ENCODE measurements at regions not wholly inside any gene's neighbourhood (a gene's known extent, or its start where the extent isn't known, plus 50 kb on each side); places are given as distances from the start of the nearest gene placed in this dataset.

DNA sequence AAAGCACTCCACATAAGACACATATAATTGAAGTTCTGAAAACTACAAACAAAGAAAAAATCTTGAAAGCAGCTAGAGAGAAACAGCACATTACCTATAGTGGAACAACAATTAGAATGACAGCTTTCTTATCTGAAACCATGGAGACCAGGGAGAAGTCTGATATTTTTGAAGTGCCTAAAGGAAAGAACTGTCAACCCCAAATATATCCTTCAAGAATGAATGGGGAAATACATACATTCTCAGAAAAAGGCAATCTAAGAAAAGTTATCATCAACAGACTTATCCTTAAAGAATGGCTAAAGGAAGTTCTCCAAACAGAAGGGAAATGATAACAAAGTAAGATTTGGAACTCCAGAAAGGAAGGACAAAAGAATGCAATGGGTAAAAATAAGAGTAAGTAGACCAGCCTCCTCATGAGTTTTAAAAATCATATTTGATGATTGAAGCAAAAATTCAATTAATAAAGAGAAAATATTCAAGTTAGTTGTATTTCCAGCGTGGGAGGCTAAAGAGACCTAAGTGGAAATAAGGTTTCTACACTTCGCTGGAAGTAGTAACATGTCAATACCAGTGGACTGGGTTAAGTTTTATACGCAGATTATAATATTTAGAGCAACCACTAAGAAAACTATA is 170.8 kb upstream of the SAMSN1 start:
- no peak for DNase-seq

DNA sequence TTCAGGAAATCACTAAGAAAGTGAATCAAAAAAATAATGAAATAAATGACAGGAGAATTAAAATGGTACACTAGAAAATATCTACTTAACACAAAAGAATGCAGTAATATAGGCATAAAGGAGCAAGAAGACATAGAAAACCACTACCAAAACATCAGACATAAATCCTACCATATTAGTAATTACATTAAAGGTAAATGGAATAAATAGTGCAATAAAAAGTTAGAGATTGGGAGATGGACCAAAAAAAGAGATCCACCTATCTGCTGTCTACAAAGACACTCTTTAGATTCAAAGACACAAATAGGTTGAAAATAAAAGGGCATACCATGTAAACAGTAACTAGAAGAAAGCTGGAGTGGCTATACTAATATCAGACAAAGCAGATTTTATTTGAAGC is 167.0 kb upstream of the SAMSN1 start:
- DNase-seq = no peak

DNA sequence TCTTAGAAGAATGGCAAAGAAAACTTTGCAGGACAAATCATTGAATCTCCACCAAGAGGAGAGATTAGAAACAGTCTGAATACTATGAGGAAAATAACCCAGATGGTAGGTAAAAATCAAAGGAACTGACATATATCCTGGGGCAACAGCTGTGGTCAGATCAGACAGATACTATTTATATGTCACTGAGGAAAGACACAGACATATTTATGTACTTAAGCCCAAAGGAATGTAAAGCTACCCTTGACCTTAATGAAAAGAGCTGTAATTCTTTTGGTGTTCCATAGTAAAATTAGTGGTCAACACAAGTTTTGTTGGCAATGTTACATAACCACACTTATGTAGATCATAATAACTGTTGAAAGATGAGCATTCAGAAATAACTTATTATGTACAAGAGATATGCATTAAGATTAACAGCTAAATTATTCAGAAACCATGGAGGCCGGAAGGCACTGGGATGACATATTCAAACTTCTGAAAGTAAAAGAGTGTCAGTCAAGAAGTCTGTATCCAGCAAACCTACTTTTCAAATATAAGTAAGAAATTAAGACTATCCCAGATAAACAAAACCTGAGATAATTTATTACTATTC is 166.1 kb upstream of the SAMSN1 start:
- DNase-seq = no peak

DNA sequence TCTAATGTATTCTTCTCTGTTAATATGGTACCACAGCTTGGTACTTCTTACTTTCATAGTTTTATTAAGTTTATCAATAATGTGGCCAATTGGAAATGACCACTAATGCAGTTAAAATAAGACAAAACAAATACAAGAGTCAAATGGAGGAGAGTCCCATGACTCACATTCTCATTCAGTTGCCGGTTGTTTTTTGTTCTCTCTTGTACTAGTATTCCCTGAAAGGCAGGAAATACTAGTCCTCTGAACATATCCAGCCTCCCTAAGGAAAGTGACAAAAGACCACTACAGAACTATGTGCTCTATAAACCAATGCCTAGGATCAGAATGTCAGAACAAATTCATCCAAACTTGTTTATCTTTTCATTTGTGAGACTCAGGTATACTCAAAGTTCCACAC is 165.2 kb upstream of the SAMSN1 start:
- no peak for DNase-seq

- DNase-seq = no peak
Observed at GRCh38 chr21:14707511-14708020, 161.5 kb upstream of the SAMSN1 start.

DNA sequence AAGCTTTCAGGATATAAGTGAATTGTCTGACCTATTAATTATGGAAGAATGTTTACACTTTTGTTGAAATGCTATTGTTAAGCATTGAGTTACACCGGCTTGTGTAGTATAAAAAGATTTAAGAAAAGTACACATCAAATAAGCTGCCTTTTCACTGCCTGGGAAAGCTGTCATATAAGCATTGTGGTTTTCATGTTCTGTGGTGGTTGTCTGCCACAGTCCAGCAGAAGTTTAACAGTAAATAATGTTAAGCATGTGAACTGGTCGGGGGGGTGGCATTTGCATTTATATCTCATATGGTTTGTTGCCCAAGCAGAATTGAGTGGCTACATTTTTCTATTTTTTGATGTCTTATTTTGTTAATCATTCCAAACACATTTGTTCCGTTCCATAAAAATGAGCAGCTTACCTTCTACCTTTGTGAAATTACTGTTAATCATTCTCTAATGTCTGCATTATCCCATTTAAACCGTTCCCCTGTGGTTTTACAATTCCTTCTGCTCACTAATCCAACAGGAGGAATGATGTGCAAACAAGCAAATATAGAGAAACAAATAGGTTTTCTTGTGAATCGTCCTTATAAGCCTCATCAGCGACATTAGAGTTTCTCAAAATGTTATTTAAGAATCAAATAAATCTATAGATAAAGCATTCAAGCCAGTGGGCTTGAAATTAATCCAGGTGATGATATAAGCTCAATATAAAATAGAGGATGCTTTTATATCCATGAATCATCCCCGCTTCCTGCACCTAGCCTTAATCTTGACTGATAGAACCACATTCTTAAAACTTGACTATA is 160.8 kb upstream of the SAMSN1 start:
- DNase-seq = no peak

GRCh38 chr21:14699433-14700407 is 153.6 kb upstream of the SAMSN1 start:
- DNase-seq = no peak

GRCh38 chr21:14697769-14698168 is 151.7 kb upstream of the SAMSN1 start:
- DNase-seq = no peak

DNA sequence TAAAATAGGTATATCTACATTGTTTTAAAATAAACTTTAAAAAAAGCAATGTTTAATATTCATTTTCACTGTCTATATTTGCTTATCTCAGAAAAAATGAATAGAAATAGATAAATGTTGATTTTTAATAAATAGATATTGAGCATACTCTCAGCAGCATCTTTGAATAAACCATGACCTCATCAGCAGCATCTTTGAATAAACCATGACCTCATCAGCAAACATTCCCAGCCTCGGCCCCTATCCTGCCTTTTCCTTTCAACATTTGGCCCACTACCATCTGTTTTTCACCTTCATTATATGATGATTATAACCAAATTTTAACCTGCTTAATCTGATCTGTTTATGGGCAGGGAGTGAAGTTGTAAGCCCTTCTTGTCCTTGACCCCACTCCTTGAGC is 148.7 kb upstream of the SAMSN1 start:
- DNase-seq = no peak

DNA sequence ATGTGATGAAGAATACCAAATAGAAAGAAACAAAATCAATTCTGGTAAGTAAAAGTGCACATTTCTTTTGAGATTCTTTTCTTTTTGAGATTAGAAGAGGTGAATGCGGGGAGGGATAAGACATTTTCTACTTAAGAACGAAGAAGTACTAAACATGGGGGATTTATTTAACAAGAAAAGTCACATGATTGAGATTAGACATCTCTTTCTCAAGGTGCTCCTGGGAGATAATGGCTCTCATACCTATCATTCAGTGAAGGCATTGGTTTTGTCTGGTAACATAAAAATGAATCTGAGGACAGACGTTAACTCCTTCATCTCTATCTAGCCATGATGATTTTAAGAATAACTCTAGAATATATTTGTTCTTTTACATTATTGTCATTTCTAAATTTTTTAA is 147.9 kb upstream of the SAMSN1 start:
- no peak for DNase-seq

DNA sequence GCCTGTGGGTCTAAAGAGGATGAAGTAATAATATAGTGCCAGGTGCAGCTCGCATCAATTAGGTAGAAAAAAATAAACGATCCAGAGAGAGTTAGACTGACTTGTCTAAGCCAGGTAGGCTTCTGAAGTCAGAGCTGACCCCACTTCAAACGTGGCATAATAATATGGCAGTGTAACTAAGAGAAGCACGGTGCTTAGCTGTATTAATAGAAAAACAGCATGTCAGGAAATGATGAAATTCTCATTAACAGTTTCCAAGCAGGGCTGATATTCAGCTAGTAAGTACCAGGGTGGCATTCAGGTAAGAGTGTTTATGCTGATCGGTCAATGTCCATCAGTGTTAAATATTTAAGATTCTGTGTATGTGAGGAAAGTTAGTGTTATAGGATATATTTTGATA is 145.8 kb upstream of the SAMSN1 start:
- DNase-seq = no peak

DNA sequence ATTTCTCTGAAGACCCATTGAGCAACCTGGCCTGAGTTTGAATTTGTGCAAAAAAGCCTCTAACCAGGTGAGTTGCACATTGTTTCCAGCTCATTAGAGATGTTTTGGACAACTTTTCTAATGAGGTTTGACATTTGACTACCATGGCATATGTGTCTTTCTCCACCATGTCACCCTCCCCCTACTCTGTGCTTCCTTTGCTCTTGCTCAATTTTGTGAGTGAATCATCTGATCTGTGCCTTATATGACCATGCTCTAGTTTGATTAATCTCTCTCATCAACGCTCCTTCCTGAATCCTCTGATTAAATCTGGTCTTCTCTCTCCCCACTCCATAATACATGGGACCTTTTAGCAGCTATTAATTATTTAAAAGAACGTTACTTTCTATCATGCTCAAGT is 144.8 kb upstream of the SAMSN1 start:
- DNase-seq = no peak

DNA sequence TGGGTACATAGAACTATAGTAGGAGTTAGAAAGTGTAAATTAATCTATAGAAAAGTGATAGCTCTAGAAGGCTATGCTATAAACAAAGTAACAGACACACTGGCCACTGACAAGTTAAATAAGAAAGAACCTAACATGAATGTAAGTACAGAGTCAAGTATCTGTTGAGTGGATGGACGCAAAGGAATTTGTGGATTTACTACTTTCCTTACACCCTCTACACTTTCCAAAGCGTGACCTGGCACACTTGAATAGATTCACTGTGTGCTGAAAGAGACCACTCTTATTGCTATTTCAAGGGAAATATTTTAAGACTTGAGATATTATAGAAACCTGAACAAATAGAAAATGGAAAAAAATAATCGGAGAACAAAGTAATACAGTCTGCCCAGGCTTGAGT is 142.8 kb upstream of the SAMSN1 start:
- DNase-seq = no peak

- no peak for DNase-seq
Observed at GRCh38 chr21:14688412-14688811, 142.3 kb upstream of the SAMSN1 start.

- DNase-seq = no peak
Observed at GRCh38 chr21:14687268-14687625, 141.1 kb upstream of the SAMSN1 start.

GRCh38 chr21:14686466-14687267 is 140.6 kb upstream of the SAMSN1 start:
- no peak for DNase-seq

- DNase-seq = no peak
Observed at GRCh38 chr21:14685568-14685967, 139.5 kb upstream of the SAMSN1 start.

DNA sequence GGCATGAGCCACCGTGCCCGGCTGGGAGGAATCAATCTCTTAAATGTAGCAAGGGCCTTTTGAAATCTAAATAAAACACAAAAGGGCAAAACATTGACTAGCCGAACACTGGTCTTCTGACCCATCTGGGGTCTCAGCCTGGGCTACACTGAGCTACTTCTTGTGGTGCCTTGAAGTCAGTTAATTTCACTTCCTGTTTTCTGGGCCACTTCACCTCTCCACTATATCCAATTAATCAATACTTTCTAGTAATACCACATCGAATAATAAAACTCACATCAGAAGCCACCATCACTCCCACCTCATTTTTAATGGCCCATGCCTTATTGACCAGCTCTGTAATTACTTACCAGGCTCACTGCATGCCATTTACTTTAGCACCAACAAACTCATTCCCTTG is 138.0 kb upstream of the SAMSN1 start:
- no peak for DNase-seq

DNA sequence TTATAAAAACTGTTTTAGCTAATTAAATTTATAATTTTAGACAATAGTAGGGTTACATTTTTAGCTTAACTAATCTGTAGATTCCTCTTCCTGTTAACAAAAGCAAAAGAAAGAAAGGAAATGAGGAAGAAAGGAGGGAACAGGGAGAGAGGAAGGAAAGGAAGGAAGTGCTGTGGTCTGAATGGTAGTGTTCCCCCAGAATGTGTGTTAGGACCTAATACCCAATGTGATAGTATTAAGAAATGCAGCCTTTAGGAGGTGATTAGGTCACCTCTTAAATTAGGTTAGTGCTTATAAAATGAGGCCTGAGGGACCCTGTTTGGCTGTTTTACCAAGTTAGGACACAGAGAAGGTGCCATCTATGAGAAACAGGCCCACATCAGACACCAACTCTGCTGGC is 136.9 kb upstream of the SAMSN1 start:
- no peak for DNase-seq

GRCh38 chr21:14678973-14679574 is 133.0 kb upstream of the SAMSN1 start:
- no peak for DNase-seq

GRCh38 chr21:14677639-14678179 is 131.6 kb upstream of the SAMSN1 start:
- no peak for DNase-seq
